AG04450 (cell line): ENCODE measurements at regions not wholly inside any gene's neighbourhood (a gene's known extent, or its start where the extent isn't known, plus 50 kb on each side); places are given as distances from the start of the nearest gene placed in this dataset.

Experiments used
- CTCF ChIA-PET: fragments of 300-600, 350-600 bp; formaldehyde crosslinking; extraction: SDS; loops from one replicate; lab custom pipeline; 2022; ENCODE audit warnings: antibody characterized with exemption, inconsistent platforms; lab: Charles Lee
- POLR2A ChIA-PET: fragments of 350-600 bp; formaldehyde crosslinking; extraction: SDS; loops from one replicate; lab custom pipeline; 2021; ENCODE audit warnings: antibody characterized with exemption, inconsistent platforms; lab: Yijun Ruan, JAX
- DNase-seq: peaks from one replicate; pipeline ENCODE4 v3.0.0-alpha.2; 2011; ENCODE audit warnings: low read depth, low spot score
- H3K27ac ChIP-seq: one replicate; pipeline ENCODE4 v1.5.1; 2012; ENCODE audit warnings: low read depth, low read length, control low read depth
- H3K27me3 ChIP-seq: one replicate; pipeline ENCODE4 v1.6.0; 2012; ENCODE audit warnings: low read length; ENCODE audit not compliant: control insufficient read depth, insufficient read depth
- H3K4me3 ChIP-seq: 2 replicates; pipeline ENCODE4 v1.5.1; 2011; ENCODE audit warnings: mild to moderate bottlenecking, low read depth, low read length, control low read depth
- H3K9me3 ChIP-seq: 2 replicates; pipeline ENCODE4 v1.5.1; 2012; ENCODE audit warnings: low read length; ENCODE audit not compliant: control insufficient read depth, insufficient read depth
- TF ChIP-seq, protein P1 (sequence below): IDR thresholded peaks from 2 replicates; pipeline ENCODE4 v1.5.1; 2011; ENCODE audit warnings: low read depth, low read length, control low read depth, inconsistent platforms

DNA sequence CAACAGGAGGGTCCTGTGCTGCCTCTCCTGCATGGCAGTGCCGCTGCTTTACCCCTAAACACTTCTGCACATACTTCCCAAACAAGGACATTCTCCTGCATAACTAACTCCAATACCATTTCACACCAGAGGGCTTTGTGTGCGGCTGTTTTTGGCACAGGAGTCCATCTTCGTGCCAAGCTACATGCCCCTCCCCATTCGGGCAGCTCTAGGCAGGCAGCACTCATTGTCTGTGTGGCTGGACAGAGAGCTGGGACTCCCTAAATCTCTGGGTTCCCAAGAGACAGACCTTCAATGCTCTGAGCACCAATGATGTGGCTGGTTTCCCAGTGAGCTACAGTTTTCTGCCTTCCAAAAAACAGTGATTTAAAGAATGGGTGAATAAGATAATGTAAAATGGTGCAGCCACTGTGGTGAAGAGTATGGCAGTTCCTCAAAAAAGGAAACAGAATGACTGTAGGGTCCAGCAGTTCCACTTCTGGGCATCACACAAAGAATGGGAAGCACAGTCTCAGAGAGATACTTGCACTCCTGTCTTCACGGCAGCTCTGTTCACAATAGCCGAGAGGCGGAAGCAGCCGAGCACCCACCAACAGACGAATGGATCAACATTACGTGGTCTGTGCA, 80.3 kb upstream of the DUSP22 start:
- no peak overlapping the region for H3K4me3 ChIP-seq
- no peak for DNase-seq
- ChIA-PET CTCF (no interaction called here), POLR2A (no interaction called here)
- peaks cover 18% of the 10 kb centered on the region for H3K27me3 ChIP-seq
- H3K27ac ChIP-seq: no peak overlapping the region
- TF ChIP-seq, protein P1, sequence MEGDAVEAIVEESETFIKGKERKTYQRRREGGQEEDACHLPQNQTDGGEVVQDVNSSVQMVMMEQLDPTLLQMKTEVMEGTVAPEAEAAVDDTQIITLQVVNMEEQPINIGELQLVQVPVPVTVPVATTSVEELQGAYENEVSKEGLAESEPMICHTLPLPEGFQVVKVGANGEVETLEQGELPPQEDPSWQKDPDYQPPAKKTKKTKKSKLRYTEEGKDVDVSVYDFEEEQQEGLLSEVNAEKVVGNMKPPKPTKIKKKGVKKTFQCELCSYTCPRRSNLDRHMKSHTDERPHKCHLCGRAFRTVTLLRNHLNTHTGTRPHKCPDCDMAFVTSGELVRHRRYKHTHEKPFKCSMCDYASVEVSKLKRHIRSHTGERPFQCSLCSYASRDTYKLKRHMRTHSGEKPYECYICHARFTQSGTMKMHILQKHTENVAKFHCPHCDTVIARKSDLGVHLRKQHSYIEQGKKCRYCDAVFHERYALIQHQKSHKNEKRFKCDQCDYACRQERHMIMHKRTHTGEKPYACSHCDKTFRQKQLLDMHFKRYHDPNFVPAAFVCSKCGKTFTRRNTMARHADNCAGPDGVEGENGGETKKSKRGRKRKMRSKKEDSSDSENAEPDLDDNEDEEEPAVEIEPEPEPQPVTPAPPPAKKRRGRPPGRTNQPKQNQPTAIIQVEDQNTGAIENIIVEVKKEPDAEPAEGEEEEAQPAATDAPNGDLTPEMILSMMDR: no peak
- peaks cover 5% of the 10 kb centered on the region for H3K9me3 ChIP-seq

DNA sequence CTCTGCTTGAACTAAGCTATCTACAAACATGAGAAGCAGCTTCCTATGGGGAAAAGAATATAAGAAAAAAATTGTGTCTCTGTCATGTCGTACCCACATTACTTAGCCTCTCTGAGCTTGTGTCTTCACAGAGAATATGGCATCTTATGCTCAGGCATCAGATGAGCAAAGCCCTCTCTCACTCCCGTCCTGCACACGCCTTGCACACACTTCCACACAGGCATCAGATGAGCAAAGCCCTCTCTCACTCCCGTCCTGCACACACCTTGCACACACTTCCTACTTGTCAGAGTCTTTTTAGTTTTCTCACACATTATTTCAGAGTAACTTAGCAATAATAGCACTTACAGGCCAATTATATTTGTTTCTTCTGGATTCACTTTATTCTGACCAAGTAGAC, 79.0 kb upstream of the DUSP22 start:
- peaks cover 5% of the 10 kb centered on the region for H3K9me3 ChIP-seq
- H3K27ac ChIP-seq: no peak overlapping the region
- no peak overlapping the region for H3K4me3 ChIP-seq
- TF ChIP-seq, protein P1: no peak
- ChIA-PET CTCF (no interaction called here), POLR2A (no interaction called here)
- no peak for DNase-seq
- H3K27me3 ChIP-seq: peaks cover 18% of the 10 kb centered on the region

DNA sequence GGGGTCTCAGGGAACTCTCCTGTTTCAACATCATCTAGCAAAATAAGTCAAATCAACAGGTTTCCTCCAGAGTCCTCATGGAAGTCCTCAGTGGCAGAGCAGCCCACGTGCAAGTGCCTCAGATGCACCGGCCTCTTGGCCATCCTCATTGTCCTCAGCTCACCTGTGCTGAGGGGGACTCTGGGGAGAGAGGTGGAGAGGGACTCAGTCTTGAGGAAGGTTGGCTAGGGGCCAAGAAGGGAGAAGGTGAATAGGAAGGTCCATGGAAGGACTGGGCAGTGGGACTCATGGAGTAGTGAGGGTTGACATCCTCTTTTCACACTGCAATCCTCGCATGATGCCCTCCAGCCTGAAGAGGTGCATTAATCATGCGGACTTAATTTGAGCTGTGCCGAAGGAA, 77.9 kb upstream of the DUSP22 start:
- TF ChIP-seq, protein P1: no peak
- Histone ChIP-seq H3K27ac (peak overlapping the region; percentile 11), H3K27me3 (peaks cover 18% of the 10 kb centered on the region), H3K9me3 (peaks cover 5% of the 10 kb centered on the region), H3K4me3 (no peak overlapping the region)
- POLR2A ChIA-PET: no interaction called here
- CTCF ChIA-PET: no interaction called here
- no peak for DNase-seq

DNA sequence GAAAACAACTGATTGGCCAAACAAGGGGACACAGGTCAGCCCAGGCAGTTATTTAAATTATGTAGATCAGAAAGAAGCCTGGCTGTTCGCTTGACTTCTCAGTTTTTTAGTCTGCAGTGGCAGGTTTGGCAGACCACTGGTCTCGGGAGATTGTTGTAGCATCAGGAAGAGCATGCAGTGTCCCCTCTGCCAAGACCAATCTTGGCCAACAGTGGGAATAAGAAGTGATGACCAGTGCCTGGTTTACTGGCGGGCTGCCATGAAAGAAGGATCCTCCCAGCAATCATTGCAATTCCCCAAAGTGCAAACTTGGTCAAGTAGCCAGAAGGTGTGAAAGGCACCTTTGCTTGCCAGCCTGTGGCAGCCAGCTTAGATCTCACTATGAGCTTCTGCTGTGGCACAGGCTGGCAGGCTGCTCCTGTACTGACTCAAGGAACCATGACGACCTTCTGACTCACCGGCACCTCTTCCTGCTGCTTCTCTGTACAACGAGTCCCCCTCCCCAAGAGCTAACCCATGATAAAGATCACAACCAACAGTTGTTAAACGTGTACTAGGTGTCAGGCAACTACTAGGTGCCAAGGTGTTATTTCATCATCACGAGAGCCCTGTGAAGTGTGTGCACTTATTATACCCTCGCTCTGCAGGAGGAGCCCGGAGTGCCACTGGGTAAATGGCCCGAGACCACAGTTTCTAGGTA, 76.8 kb upstream of the DUSP22 start:
- Histone ChIP-seq H3K9me3 (peaks cover 5% of the 10 kb centered on the region), H3K27me3 (peaks cover 18% of the 10 kb centered on the region), H3K27ac (no peak overlapping the region), H3K4me3 (no peak overlapping the region)
- ChIA-PET CTCF (interaction anchor here (0.6 to 1.0 kb wide), 2 partner anchors 11 to 365 kb away, joined by 3 to 5 read pairs; no protein-coding TSS in a partner anchor), POLR2A (no interaction called here)
- DNase-seq: no peak
- TF ChIP-seq, protein P1: no peak

DNA sequence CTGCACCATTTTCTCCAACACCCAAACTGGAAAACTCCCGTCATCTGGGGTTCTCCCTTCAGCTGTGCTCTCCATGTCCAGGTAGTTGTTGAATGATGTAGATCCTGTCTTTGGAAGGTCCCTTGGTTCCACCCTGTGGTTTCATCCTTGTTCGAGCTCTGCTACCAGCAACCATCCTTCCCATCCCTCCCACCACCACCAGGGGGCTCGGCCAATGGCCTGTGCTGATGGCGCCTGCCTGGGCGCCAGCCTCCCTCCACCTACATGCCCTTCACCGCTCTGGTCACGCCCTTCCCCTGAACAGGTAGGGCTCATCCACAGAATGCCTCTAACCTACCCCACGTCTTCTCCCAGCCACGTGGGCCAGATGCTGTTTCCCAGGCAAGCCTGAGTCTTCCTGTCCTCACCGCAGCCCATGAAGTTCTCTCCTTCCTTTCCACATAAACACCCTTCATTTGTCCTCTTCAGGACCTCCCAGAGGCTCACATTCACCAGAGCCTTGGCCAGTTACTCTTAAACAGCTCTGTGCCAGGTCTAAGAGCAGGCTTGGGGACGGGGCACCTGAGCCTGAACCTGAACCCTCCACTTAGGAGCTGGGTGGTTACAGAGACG, 75.1 kb upstream of the DUSP22 start:
- TF ChIP-seq, protein P1: peak; percentile 46
- Histone ChIP-seq H3K4me3 (no peak overlapping the region), H3K9me3 (peaks cover 5% of the 10 kb centered on the region), H3K27ac (no peak overlapping the region), H3K27me3 (peaks cover 5% of the 10 kb centered on the region)
- CTCF ChIA-PET: no interaction called here
- DNase-seq: no peak
- POLR2A ChIA-PET: no interaction called here
